PC-9 (cell line): ENCODE measurements at regions not wholly inside any gene's neighbourhood (a gene's known extent, or its start where the extent isn't known, plus 50 kb on each side); places are given as distances from the start of the nearest gene placed in this dataset.

Experiments used
- BruUV-seq: library from RNA; stranded (reverse); fragments of 400-500 nt; replicated peaks from 2 replicates; lab custom pipeline; 2021; lab: Mats Ljungman, UMichigan
- CTCF ChIA-PET: fragments of 300-600 bp; sonication (Branson Sonifier 250); formaldehyde crosslinking; loops from one replicate; lab custom pipeline; 2022; ENCODE audit warnings: antibody characterized with exemption; lab: Charles Lee
- POLR2A ChIA-PET: fragments of 300-600 bp; sonication (Branson Sonifier 250); formaldehyde crosslinking; loops from one replicate; lab custom pipeline; 2022; ENCODE audit warnings: antibody characterized with exemption; ENCODE audit not compliant: unreplicated experiment; lab: Charles Lee
- DNase-seq, 2 experiments: peaks; one replicate each; pipeline versions ENCODE4 v3.0.0 to v3.0.0-alpha.2; 2015 to 2022; ENCODE audit warnings: mixed read lengths in 1 of 2
- H2AFZ ChIP-seq: fragments of 200-600 bp; sonication (generic); 2 replicates; pipeline ENCODE4 v1.8.1; 2017; ENCODE audit warnings: antibody characterized with exemption
- H3F3A ChIP-seq: fragments of 200-600 bp; sonication (generic); 2 replicates; pipeline ENCODE4 v1.8.1; 2017; ENCODE audit warnings: antibody characterized with exemption, mild to moderate bottlenecking, low read depth; ENCODE audit not compliant: insufficient read depth
- H3K27ac ChIP-seq: fragments of 200-600 bp; sonication (generic); 2 replicates; pipeline ENCODE4 v1.6.1; 2016; ENCODE audit warnings: mixed run types
- H3K27me3 ChIP-seq: fragments of 200-600 bp; sonication (generic); 2 replicates; pipeline ENCODE4 v1.6.1; 2016; ENCODE audit warnings: low read depth, mixed run types; ENCODE audit not compliant: insufficient read depth
- H3K36me3 ChIP-seq: fragments of 200-600 bp; sonication (generic); 2 replicates; pipeline ENCODE4 v1.6.1; 2016; ENCODE audit warnings: low read depth, mixed run types
- H3K4me1 ChIP-seq: fragments of 200-600 bp; sonication (generic); replicated peaks from 2 replicates; pipeline ENCODE4 v1.6.1; 2016; ENCODE audit warnings: mixed run types; ENCODE audit not compliant: insufficient read depth
- H3K4me2 ChIP-seq: fragments of 200-600 bp; sonication (generic); 2 replicates; pipeline ENCODE4 v1.6.1; 2017; ENCODE audit warnings: mixed run types
- H3K4me3 ChIP-seq: fragments of 200-600 bp; sonication (generic); 2 replicates; pipeline ENCODE4 v1.6.1; 2016; ENCODE audit warnings: mixed run types
- H3K79me2 ChIP-seq: fragments of 200-600 bp; sonication (generic); 2 replicates; pipeline ENCODE4 v1.6.1; 2017; ENCODE audit warnings: low read depth, mixed run types
- H3K9me2 ChIP-seq: fragments of 200-600 bp; sonication (generic); 2 replicates; pipeline ENCODE4 v1.8.1; 2017; ENCODE audit warnings: mild to moderate bottlenecking; ENCODE audit not compliant: insufficient read depth
- H3K9me3 ChIP-seq: fragments of 200-600 bp; sonication (generic); 2 replicates; pipeline ENCODE4 v1.8.1; 2016; ENCODE audit warnings: low read depth; ENCODE audit not compliant: insufficient read depth
- H4K20me1 ChIP-seq: fragments of 200-600 bp; sonication (generic); 2 replicates; pipeline ENCODE4 v1.8.1; 2017; ENCODE audit not compliant: insufficient read depth
- EZH2 ChIP-seq: fragments of 200-600 bp; sonication (generic); IDR thresholded peaks from 2 replicates; pipeline ENCODE4 v1.8.0; 2017; ENCODE audit warnings: antibody characterized with exemption, low read depth
- intact Hi-C: fragments of 100-400 bp; cut with micrococcal nuclease; formaldehyde crosslinking; loops from one replicate; pipeline ENCODE4 v1.10.0; 2022; ENCODE audit not compliant: unreplicated experiment
- TF ChIP-seq, protein P1 (sequence below): fragments of 200-600 bp; sonication (generic); conservative IDR thresholded peaks from 2 replicates; pipeline ENCODE4 v1.6.1; 2017; ENCODE audit warnings: mixed run types, antibody characterized with exemption, mild to moderate bottlenecking, moderate library complexity

DNA sequence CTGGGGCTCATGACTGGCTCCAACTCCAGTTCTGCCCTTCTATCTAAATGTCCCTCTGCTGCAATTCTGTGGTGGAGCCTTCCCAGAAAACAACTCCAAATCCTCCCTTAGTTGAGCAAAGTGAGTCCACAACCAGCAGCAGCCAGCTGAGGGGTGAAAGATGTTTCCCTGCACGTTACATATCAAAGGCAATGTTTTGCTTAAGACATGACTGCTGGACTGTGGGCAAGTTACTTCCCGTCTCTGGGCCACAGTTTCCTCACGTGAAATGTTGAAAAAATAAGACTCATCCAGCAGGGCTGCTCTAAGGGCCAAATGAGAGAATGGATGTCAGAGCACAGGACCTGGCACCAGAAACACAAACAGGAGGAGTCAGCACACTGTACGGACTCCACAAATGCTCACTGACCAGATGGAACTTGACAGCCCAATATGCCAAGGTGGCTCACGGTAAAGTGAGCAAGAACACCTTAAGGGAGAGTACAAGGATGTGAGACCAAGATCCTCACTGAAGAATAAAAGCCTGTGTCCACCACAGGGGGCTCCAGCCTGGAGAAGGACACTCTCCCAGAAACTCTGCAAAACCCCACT is 138.4 kb upstream of the ABCA1 start:
- intact Hi-C loops: loop anchor here (10.0 kb wide), 2 partner anchors 92 to 1358 kb away; no protein-coding TSS in a partner anchor
- H3K4me2 ChIP-seq: no peak overlapping the region

DNA sequence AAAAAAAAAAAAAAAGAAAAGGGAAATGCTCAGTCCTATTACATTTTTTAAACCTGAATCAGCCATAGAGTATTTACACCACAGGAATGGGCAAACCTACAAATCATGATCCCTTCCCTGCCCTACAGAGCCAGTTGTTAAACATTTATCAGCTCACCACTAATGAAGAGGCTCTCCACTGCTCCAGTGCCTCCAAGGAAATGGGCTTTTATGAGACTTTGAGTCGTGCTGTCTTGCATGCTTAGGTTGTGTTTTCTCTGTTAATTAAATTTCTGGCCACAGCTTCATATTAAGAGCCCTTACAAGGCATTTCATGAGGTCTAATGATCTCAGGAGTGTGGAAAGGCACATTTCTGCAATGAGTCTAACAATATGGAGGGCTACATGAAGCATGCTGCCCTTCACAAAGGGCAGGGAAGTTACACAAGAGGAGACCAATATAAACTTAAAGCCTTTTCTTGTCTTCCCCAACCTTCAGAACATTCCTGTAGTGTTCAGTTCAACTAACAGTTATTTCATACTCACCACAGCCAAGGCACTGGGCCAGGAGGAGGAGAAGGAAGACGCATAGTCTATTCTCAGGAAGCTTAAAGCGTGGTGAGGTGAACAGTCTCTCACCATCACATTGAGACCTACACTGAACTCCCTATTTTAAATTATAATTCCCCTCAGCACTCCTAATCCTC is 140.1 kb upstream of the ABCA1 start:
- no peak overlapping the region for H2AFZ ChIP-seq
- no peak overlapping the region for H3K27ac ChIP-seq
- POLR2A ChIA-PET: no interaction called here
- BruUV-seq: no TSS peak
- no peaks in the 10 kb centered on the region for H3K36me3 ChIP-seq
- TF ChIP-seq EZH2: no peak
- TF ChIP-seq, protein P1, sequence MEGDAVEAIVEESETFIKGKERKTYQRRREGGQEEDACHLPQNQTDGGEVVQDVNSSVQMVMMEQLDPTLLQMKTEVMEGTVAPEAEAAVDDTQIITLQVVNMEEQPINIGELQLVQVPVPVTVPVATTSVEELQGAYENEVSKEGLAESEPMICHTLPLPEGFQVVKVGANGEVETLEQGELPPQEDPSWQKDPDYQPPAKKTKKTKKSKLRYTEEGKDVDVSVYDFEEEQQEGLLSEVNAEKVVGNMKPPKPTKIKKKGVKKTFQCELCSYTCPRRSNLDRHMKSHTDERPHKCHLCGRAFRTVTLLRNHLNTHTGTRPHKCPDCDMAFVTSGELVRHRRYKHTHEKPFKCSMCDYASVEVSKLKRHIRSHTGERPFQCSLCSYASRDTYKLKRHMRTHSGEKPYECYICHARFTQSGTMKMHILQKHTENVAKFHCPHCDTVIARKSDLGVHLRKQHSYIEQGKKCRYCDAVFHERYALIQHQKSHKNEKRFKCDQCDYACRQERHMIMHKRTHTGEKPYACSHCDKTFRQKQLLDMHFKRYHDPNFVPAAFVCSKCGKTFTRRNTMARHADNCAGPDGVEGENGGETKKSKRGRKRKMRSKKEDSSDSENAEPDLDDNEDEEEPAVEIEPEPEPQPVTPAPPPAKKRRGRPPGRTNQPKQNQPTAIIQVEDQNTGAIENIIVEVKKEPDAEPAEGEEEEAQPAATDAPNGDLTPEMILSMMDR: no peak
- no peak overlapping the region for H3K4me2 ChIP-seq
- peaks cover 5% of the 10 kb centered on the region for H3K9me3 ChIP-seq
- DNase-seq: peak in 1 of 2 experiments; percentile 57
- H4K20me1 ChIP-seq: no peaks in the 10 kb centered on the region
- H3F3A ChIP-seq: peaks cover 52% of the 10 kb centered on the region
- H3K4me3 ChIP-seq: no peak overlapping the region
- CTCF ChIA-PET: no interaction called here
- H3K9me2 ChIP-seq: no peaks in the 10 kb centered on the region
- H3K79me2 ChIP-seq: no peaks in the 10 kb centered on the region
- H3K27me3 ChIP-seq: no peaks in the 10 kb centered on the region
- H3K4me1 ChIP-seq: peaks cover 59% of the 10 kb centered on the region
- intact Hi-C loops: loop anchor here (10.0 kb wide), 2 partner anchors 93 to 1357 kb away; no protein-coding TSS in a partner anchor

More for the DNA sequence above, 138.4 kb upstream of the ABCA1 start:
- Histone ChIP-seq H3F3A (peaks cover 42% of the 10 kb centered on the region), H3K9me3 (peaks cover 5% of the 10 kb centered on the region), H3K36me3 (no peaks in the 10 kb centered on the region), H3K4me3 (no peak overlapping the region), H3K27me3 (no peaks in the 10 kb centered on the region), H3K4me1 (peaks cover 55% of the 10 kb centered on the region), H3K27ac (no peak overlapping the region), H4K20me1 (no peaks in the 10 kb centered on the region), H3K9me2 (no peaks in the 10 kb centered on the region), H2AFZ (no peak overlapping the region), H3K79me2 (no peaks in the 10 kb centered on the region)
- ChIA-PET CTCF (interaction anchor here (0.6 kb wide), 1 partner anchor 71 kb away, joined by 3 read pairs; no protein-coding TSS in a partner anchor), POLR2A (no interaction called here)
- no peak for DNase-seq
- TF ChIP-seq, protein P1: no peak
- TF ChIP-seq EZH2: no peak
- BruUV-seq: no TSS peak

DNA sequence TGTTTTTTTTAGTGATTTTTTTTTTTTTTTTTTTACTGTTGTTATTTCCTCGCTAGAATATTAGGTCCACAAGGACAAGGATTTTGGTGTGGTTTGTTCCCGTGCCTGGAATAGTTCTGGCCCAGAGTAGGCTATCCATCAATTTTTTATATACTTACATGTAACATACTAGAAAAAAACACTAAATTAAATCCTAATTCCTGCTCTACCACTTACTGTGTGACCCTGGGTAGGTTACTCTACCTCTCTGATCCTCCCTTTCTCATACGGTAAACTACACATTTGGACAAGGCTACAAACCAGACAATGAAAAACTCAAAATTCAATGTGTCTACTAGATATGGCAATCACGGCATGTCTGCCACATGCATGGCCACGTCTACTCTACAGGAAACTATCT is 141.3 kb upstream of the ABCA1 start:
- Histone ChIP-seq H3K36me3 (no peaks in the 10 kb centered on the region), H3K9me2 (no peaks in the 10 kb centered on the region), H3K4me1 (peaks cover 48% of the 10 kb centered on the region), H4K20me1 (no peaks in the 10 kb centered on the region), H3K4me3 (no peak overlapping the region), H3K9me3 (peaks cover 5% of the 10 kb centered on the region), H3K27ac (peak overlapping the region; percentile 89; the same call in 1 of the 2 replicates), H3K4me2 (no peak overlapping the region), H2AFZ (no peak overlapping the region), H3F3A (peaks cover 42% of the 10 kb centered on the region), H3K27me3 (no peaks in the 10 kb centered on the region), H3K79me2 (no peaks in the 10 kb centered on the region)
- POLR2A ChIA-PET: no interaction called here
- intact Hi-C loops: loop anchor here (10.0 kb wide), 2 partner anchors 94 to 1356 kb away; no protein-coding TSS in a partner anchor
- BruUV-seq: no TSS peak
- CTCF ChIA-PET: no interaction called here
- TF ChIP-seq, protein P1: no peak
- no peak for TF ChIP-seq EZH2
- DNase-seq: no peak
